Prostate gland (tissue), 2 donors: ENCODE measurements at regions not wholly inside any gene's neighbourhood (a gene's known extent, or its start where the extent isn't known, plus 50 kb on each side); places are given as distances from the start of the nearest gene placed in this dataset.

Experiments used
- POLR2A ChIP-seq: fragments of 450-650 bp; IDR thresholded peaks from one replicate; pipeline ENCODE4 v1.6.1; 2016; ENCODE audit warnings: antibody characterized with exemption, mild to moderate bottlenecking
- POLR2AphosphoS5 ChIP-seq: sonication (generic); formaldehyde crosslinking; IDR thresholded peaks from one replicate; pipeline ENCODE4 v1.6.1; 2017; ENCODE audit warnings: antibody characterized with exemption
- TF ChIP-seq, protein P1 (sequence below), 4 experiments: fragments of 200-600 bp in 2 of 4; fragments of 450-650 bp in 2 of 4; sonication (generic) in 2 of 4; IDR thresholded peaks; 1 replicate in 3 of 4; 2 replicates in 1 of 4; pipeline ENCODE4 v1.5.1; 2016 to 2019; ENCODE audit warnings: antibody characterized with exemption in 4 of 4, mild to moderate bottlenecking in 2 of 4, moderate library complexity in 2 of 4

DNA sequence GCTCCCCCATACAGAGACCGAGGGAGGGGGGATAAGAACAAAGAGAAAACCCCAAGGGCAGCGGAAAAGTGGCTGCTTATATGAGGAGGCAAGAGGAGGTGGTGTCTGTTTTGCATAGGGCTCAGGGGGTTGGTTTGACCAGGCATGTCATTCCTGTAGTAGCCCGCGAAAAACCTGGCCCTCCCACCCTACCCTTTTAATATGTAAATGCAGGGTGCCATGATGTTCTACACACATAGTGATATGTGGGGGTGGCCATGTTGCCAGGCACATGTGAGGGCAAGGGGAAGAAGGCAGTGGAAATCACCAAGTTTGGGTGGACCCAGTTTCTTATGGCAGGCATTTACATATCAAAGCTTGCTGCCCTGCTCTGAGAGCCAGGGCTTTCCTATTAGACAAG is 203.5 kb upstream of the UBL3 start:
- TF ChIP-seq, protein P1, sequence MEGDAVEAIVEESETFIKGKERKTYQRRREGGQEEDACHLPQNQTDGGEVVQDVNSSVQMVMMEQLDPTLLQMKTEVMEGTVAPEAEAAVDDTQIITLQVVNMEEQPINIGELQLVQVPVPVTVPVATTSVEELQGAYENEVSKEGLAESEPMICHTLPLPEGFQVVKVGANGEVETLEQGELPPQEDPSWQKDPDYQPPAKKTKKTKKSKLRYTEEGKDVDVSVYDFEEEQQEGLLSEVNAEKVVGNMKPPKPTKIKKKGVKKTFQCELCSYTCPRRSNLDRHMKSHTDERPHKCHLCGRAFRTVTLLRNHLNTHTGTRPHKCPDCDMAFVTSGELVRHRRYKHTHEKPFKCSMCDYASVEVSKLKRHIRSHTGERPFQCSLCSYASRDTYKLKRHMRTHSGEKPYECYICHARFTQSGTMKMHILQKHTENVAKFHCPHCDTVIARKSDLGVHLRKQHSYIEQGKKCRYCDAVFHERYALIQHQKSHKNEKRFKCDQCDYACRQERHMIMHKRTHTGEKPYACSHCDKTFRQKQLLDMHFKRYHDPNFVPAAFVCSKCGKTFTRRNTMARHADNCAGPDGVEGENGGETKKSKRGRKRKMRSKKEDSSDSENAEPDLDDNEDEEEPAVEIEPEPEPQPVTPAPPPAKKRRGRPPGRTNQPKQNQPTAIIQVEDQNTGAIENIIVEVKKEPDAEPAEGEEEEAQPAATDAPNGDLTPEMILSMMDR (IDR thresholded peaks at IDR 0.05) = no peak
- TF ChIP-seq POLR2A = no peak
- TF ChIP-seq POLR2AphosphoS5 = no peak
